ENCODE measurements at regions not wholly inside any gene's neighbourhood (a gene's known extent, or its start where the extent isn't known, plus 50 kb on each side); places are given as distances from the start of the nearest gene placed in this dataset.

DNA sequence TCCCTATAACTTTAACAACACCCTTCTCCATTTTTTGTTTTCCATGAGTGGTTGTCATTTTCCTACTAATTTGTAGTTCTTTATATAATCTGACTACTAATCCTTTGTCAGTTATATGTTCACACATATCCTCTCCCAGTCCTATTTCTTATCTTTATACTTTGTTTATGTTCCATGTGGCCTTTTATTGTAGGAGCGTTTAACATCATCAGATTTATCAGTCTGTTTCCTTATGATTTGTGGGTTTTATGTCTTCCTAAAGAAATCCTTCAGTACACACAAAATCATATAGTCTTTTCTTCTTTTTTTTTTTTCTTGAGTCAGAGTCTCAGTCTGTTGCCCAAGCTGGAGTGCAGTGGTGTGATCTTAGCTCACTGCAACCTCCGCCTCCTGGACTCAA is 204.9 kb upstream of the SPRY1 start:
- Histone ChIP-seq H3K27me3 (ENCODE audit: low read depth) (no peaks in the 10 kb centered on the region), H3K9me3 (no peaks in the 10 kb centered on the region), H3K36me3 (no peaks in the 10 kb centered on the region), H3K4me3 (no peak overlapping the region), H3K4me1 (no peaks in the 10 kb centered on the region), H3K27ac (no peak overlapping the region)
- DNase-seq: no peak
- no peak for ATAC-seq
- intact Hi-C loops (cut with DNase I): no loop called here
- TF ChIP-seq, protein P1, sequence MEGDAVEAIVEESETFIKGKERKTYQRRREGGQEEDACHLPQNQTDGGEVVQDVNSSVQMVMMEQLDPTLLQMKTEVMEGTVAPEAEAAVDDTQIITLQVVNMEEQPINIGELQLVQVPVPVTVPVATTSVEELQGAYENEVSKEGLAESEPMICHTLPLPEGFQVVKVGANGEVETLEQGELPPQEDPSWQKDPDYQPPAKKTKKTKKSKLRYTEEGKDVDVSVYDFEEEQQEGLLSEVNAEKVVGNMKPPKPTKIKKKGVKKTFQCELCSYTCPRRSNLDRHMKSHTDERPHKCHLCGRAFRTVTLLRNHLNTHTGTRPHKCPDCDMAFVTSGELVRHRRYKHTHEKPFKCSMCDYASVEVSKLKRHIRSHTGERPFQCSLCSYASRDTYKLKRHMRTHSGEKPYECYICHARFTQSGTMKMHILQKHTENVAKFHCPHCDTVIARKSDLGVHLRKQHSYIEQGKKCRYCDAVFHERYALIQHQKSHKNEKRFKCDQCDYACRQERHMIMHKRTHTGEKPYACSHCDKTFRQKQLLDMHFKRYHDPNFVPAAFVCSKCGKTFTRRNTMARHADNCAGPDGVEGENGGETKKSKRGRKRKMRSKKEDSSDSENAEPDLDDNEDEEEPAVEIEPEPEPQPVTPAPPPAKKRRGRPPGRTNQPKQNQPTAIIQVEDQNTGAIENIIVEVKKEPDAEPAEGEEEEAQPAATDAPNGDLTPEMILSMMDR (IDR thresholded peaks at IDR 0.05): no peak

DNA sequence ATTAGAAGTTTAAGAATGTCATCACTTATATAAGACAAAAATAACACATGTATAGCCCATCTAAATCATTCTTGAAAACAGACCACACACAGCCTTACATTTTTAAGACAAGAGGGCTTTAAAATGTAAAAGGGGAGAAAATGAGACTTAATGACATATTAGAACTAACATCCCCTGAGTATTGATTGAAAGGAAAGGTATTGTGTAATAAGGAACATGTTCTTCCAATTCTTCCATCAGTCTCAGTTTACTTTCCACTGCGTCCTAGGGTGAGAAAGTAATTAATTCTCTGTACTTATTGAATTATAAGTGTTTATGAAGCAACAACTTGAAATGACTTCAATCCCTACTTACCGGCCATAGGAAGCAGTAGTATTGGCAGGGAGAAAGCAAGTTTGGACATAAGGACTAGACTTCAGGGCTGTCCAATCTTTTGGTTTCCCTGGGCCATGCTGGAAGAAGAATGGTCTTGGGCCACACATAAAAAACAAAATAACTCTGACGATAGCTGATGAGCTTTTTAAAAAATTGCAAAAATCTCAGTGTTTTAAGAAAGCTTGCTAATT is 202.7 kb upstream of the SPRY1 start:
- H3K9me3 ChIP-seq: no peaks in the 10 kb centered on the region
- intact Hi-C loops (cut with DNase I): no loop called here
- no peak overlapping the region for H3K4me3 ChIP-seq
- no peaks in the 10 kb centered on the region for H3K36me3 ChIP-seq
- TF ChIP-seq, protein P1 (IDR thresholded peaks at IDR 0.05): no peak
- no peaks in the 10 kb centered on the region for H3K27me3 ChIP-seq (ENCODE audit: low read depth)
- no peak for ATAC-seq
- no peak for DNase-seq
- H3K4me1 ChIP-seq: no peaks in the 10 kb centered on the region
- H3K27ac ChIP-seq: no peak overlapping the region

DNA sequence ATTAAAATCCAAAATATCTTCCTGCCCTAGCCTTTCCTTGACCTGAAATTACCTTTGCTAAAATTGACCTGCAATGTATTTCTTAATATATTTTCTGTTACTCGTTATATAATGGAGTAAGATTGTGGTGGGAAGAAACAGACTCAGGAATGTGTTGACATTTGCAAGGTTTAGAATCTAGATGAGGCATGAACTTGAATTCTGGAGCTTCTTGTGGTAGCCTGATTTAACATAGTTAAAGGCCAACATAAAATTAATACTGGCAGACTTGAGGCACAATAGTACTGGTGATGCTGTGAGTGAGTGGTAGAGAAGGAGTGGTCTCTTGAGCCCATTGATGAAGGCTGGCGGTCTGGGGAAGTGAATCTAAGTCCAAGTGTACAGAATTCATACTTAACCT is 197.9 kb upstream of the SPRY1 start:
- Histone ChIP-seq H3K4me3 (no peak overlapping the region), H3K27me3 (ENCODE audit: low read depth) (no peaks in the 10 kb centered on the region), H3K36me3 (no peaks in the 10 kb centered on the region), H3K9me3 (no peaks in the 10 kb centered on the region), H3K4me1 (no peaks in the 10 kb centered on the region), H3K27ac (no peak overlapping the region)
- intact Hi-C loops (cut with DNase I): no loop called here
- TF ChIP-seq, protein P1 (IDR thresholded peaks at IDR 0.05): no peak
- no peak for DNase-seq
- no peak for ATAC-seq

DNA sequence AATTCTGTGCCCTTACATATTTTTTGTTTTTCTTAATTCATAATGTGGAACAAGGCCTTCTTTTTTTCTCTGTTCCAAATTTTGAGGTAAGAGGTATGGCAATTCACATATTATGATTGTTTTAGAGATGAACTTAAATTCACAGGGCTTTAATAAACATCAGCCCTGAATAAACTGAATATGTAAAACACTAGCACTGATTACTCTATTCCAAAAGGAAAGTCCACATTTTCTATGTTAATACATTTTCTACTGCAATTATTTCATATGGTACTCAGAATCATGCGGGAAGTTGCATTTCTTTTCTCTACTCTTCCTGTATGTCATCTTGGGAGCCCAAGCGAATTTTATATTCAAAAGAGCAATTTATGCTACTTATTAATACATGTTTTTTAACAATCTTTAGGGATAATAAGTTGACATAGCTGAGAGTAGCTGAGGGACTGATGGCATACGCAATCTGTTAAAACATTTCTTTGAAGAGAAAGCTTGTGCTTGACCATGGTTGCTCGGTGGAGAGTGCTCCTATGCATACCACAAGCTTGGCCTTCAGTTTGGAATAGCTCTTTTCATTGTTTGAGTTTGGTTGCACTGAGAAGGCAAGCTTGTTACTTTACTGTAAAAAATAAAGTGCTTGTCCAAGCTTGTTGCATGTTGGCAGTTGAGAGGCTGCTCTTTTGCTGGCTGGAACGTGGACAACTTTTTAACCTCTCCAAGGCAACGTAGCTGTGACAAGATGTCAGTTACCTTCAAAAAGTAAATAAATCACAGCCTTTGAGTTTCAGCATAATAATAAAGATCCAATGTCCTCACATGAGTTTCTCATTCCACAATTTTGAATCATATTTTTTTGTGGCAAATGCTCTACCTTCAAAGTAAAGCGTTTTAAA is 196.3 kb upstream of the SPRY1 start:
- TF ChIP-seq, protein P1 (IDR thresholded peaks at IDR 0.05): no peak
- no peak for DNase-seq
- Histone ChIP-seq H3K27me3 (ENCODE audit: low read depth) (no peaks in the 10 kb centered on the region), H3K9me3 (no peaks in the 10 kb centered on the region), H3K27ac (no peak overlapping the region), H3K4me1 (no peaks in the 10 kb centered on the region), H3K4me3 (no peak overlapping the region), H3K36me3 (no peaks in the 10 kb centered on the region)
- ATAC-seq: peak in 1 of 2 donors; percentile 60
- intact Hi-C loops (cut with DNase I): no loop called here

DNA sequence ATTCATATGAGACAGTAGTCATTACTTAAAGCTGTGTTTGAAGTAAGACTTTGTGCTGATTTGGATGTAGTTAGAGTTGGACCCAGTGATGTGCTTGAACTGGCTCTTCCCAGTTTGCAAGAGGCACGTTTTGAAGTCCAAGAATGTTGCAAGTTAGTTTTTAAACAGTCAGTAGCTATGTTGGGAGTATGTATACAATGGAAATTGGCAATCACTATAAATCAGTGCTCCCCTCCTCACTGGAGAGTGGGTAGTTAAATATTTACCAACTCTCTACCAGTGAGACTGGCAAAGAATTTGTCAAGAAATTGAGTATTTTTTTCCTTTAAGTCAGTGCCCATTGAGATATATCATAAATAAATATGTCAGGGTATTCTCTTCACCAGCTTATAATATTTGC is 191.9 kb upstream of the SPRY1 start:
- TF ChIP-seq, protein P1 (IDR thresholded peaks at IDR 0.05): no peak
- Histone ChIP-seq H3K36me3 (no peaks in the 10 kb centered on the region), H3K9me3 (no peaks in the 10 kb centered on the region), H3K27ac (no peak overlapping the region), H3K4me1 (no peaks in the 10 kb centered on the region), H3K4me3 (no peak overlapping the region), H3K27me3 (ENCODE audit: low read depth) (no peaks in the 10 kb centered on the region)
- intact Hi-C loops (cut with DNase I): no loop called here
- ATAC-seq: no peak
- DNase-seq: no peak

Measured in lower lobe of right lung (tissue), 2 donors.